H9 (cell line): ENCODE measurements at regions not wholly inside any gene's neighbourhood (a gene's known extent, or its start where the extent isn't known, plus 50 kb on each side); places are given as distances from the start of the nearest gene placed in this dataset.

Experiments
- DNase-seq: peaks from one replicate; pipeline ENCODE4 v3.0.0-alpha.2; 2017
- H2AFZ ChIP-seq: one replicate; pipeline ENCODE4 v1.6.1; 2013; ENCODE audit warnings: mild to moderate bottlenecking, low read length, control low read depth, moderate library complexity
- H2AK5ac ChIP-seq: 2 replicates; pipeline ENCODE4 v1.6.1; 2013; ENCODE audit warnings: low read length, control low read depth, mixed read lengths; ENCODE audit not compliant: insufficient read length
- H2BK120ac ChIP-seq: one replicate; pipeline ENCODE4 v1.6.1; 2013; ENCODE audit warnings: low read depth, mild to moderate bottlenecking, low read length, control low read depth, inconsistent platforms; ENCODE audit not compliant: poor library complexity, severe bottlenecking
- H2BK12ac ChIP-seq: 2 replicates; pipeline ENCODE4 v1.6.1; 2013; ENCODE audit warnings: low read length, control low read depth, mixed read lengths, low read depth; ENCODE audit not compliant: insufficient read length
- H2BK15ac ChIP-seq: 2 replicates; pipeline ENCODE4 v1.6.1; 2013; ENCODE audit warnings: low read depth, low read length, control low read depth
- H2BK20ac ChIP-seq: one replicate; pipeline ENCODE4 v1.6.1; 2013; ENCODE audit warnings: low read depth, mild to moderate bottlenecking, low read length, control low read depth, inconsistent platforms; ENCODE audit not compliant: poor library complexity, severe bottlenecking
- H2BK5ac ChIP-seq: 2 replicates; pipeline ENCODE4 v1.6.1; 2013; ENCODE audit warnings: low read length, control low read depth, mixed read lengths; ENCODE audit not compliant: insufficient read length
- H3K14ac ChIP-seq: 2 replicates; pipeline ENCODE4 v1.6.1; 2013; ENCODE audit warnings: low read length, control low read depth; ENCODE audit not compliant: insufficient read depth
- H3K18ac ChIP-seq: 2 replicates; pipeline ENCODE4 v1.6.1; 2013; ENCODE audit warnings: low read depth, mild to moderate bottlenecking, mixed read lengths, low read length, control low read depth; ENCODE audit not compliant: insufficient read length
- H3K23ac ChIP-seq: 2 replicates; pipeline ENCODE4 v1.6.1; 2013; ENCODE audit warnings: low read length, control low read depth, mixed read lengths, low read depth; ENCODE audit not compliant: insufficient read length
- H3K23me2 ChIP-seq: 2 replicates; pipeline ENCODE4 v1.6.1; 2013; ENCODE audit warnings: low read depth, mild to moderate bottlenecking, mixed read lengths, low read length, control low read depth; ENCODE audit not compliant: insufficient read length, poor library complexity, severe bottlenecking
- H3K27ac ChIP-seq: 2 replicates; pipeline ENCODE4 v1.5.1; 2013; ENCODE audit warnings: low read length, control low read depth, mixed read lengths, low read depth; ENCODE audit not compliant: insufficient read length
- H3K27me3 ChIP-seq: 2 replicates; pipeline ENCODE4 v1.6.1; 2013; ENCODE audit warnings: low read length, control low read depth, inconsistent platforms; ENCODE audit not compliant: insufficient read depth
- H3K4ac ChIP-seq: 2 replicates; pipeline ENCODE4 v1.6.1; 2013; ENCODE audit warnings: low read depth, mild to moderate bottlenecking, control low read depth, inconsistent platforms, low read length, moderate library complexity
- H3K4me1 ChIP-seq: 2 replicates; pipeline ENCODE4 v1.6.1; 2013; ENCODE audit warnings: low read length, control low read depth, inconsistent platforms; ENCODE audit not compliant: insufficient read depth
- H3K4me2 ChIP-seq: 2 replicates; pipeline ENCODE4 v1.6.1; 2013; ENCODE audit warnings: low read length, control low read depth, mixed read lengths; ENCODE audit not compliant: insufficient read length, insufficient read depth
- H3K56ac ChIP-seq: 2 replicates; pipeline ENCODE4 v1.6.1; 2013; ENCODE audit warnings: low read depth, mild to moderate bottlenecking, mixed read lengths, low read length, control low read depth; ENCODE audit not compliant: insufficient read length
- H3K79me1 ChIP-seq: 2 replicates; pipeline ENCODE4 v1.6.1; 2013; ENCODE audit warnings: low read depth, mild to moderate bottlenecking, moderate library complexity, low read length, control low read depth, inconsistent platforms; ENCODE audit not compliant: insufficient read depth, poor library complexity, severe bottlenecking
- H3K79me2 ChIP-seq: 2 replicates; pipeline ENCODE4 v1.6.1; 2013; ENCODE audit warnings: low read length, control low read depth, inconsistent platforms; ENCODE audit not compliant: insufficient read depth
- H3K9ac ChIP-seq: 2 replicates; pipeline ENCODE4 v1.6.1; 2013; ENCODE audit warnings: low read length, control low read depth, mixed read lengths; ENCODE audit not compliant: insufficient read length; ENCODE audit errors: extremely low read depth
- H3K9me3 ChIP-seq: one replicate; pipeline ENCODE4 v1.6.1; 2013; ENCODE audit warnings: low read depth, low read length, inconsistent platforms; ENCODE audit not compliant: control insufficient read depth
- H3T11ph ChIP-seq: one replicate; pipeline ENCODE4 v1.6.1; 2013; ENCODE audit warnings: mild to moderate bottlenecking, low read length, control low read depth, inconsistent platforms
- H4K20me1 ChIP-seq: one replicate; pipeline ENCODE4 v1.6.1; 2013; ENCODE audit not compliant: control insufficient read depth, insufficient read length, insufficient read depth
- H4K5ac ChIP-seq: 2 replicates; pipeline ENCODE4 v1.6.1; 2013; ENCODE audit warnings: low read depth, mild to moderate bottlenecking, mixed read lengths, low read length, control low read depth; ENCODE audit not compliant: insufficient read length
- H4K8ac ChIP-seq: replicated peaks from 2 replicates; pipeline ENCODE4 v1.6.1; 2013; ENCODE audit warnings: low read length, control low read depth, mixed read lengths, low read depth; ENCODE audit not compliant: insufficient read length
- H4K91ac ChIP-seq: 2 replicates; pipeline ENCODE4 v1.6.1; 2013; ENCODE audit warnings: low read depth, mild to moderate bottlenecking, moderate library complexity, mixed read lengths, low read length, control low read depth; ENCODE audit not compliant: insufficient read length
- H3K27ac Mint-ChIP-seq, 3 experiments: 2 replicates in 2 of 3; 3 replicates in 1 of 3; pipeline ENCODE4 v1.8.0; 2020 to 2021; ENCODE audit warnings: mixed read lengths in 3 of 3, mild to moderate bottlenecking in 1 of 3, moderate library complexity in 1 of 3
- H3K27me3 Mint-ChIP-seq: 2 replicates; pipeline ENCODE4 v1.8.0; 2021; ENCODE audit warnings: low read depth, mild to moderate bottlenecking, moderate library complexity, mixed read lengths
- H3K36me3 Mint-ChIP-seq, 3 experiments: 2 replicates in 2 of 3; 3 replicates in 1 of 3; pipeline ENCODE4 v1.8.0; 2020 to 2021; ENCODE audit warnings: low read depth in 3 of 3, mixed read lengths in 3 of 3; ENCODE audit not compliant: insufficient read depth in 1 of 3
- H3K4me1 Mint-ChIP-seq, 2 experiments: 2 replicates each; pipeline ENCODE4 v1.8.0; 2020; ENCODE audit warnings: mixed read lengths in 2 of 2
- H3K4me3 Mint-ChIP-seq, 2 experiments: 2 replicates in 1 of 2; 3 replicates in 1 of 2; pipeline ENCODE4 v1.8.0; 2020 to 2021; ENCODE audit warnings: mild to moderate bottlenecking in 2 of 2, mixed read lengths in 2 of 2, moderate library complexity in 1 of 2
- H3K9me3 Mint-ChIP-seq, 2 experiments: 2 replicates in 1 of 2; 3 replicates in 1 of 2; pipeline ENCODE4 v1.8.0; 2020; ENCODE audit warnings: mild to moderate bottlenecking in 2 of 2, mixed read lengths in 2 of 2, moderate library complexity in 1 of 2
- CTCF ChIP-seq: fragments of 200-600 bp; sonication (generic); conservative IDR thresholded peaks from 3 replicates; pipeline ENCODE4 v1.8.0; 2021; ENCODE audit warnings: antibody characterized with exemption, mild to moderate bottlenecking
- whole genome bisulfite sequencing: extraction: QIAGEN DNeasy Blood & Tissue Kit; methylation state at CpG from one replicate; pipeline ENCODE4 v1.1.7; 2013; ENCODE audit warnings: missing lambda C conversion rate, low lambda C conversion rate, mixed read lengths; ENCODE audit not compliant: insufficient read length; ENCODE audit errors: extremely low coverage; 5-methylcytosine and 5-hydroxymethylcytosine counted together

GRCh38 chr6:4575714-4576113 is 200.5 kb upstream of the CDYL start:
- H4K5ac ChIP-seq, result no peak overlapping the region
- H2AFZ ChIP-seq, result no peak overlapping the region
- H3K36me3 Mint-ChIP-seq, result peaks cover 3 to 12% (median 3%) of the 10 kb centered on the region in 3 experiments
- no peak overlapping the region for H2BK120ac ChIP-seq
- H3K4me1 Mint-ChIP-seq, result peaks cover 4 to 5% of the 10 kb centered on the region in 2 experiments; a peak in 3 of 4 replicates
- H2BK5ac ChIP-seq, result no peak overlapping the region
- WGBS, result no CpG with 5 or more reads among the region's 5 CpGs
- H3T11ph ChIP-seq, result no peak overlapping the region
- H4K20me1 ChIP-seq, result no peaks in the 10 kb centered on the region
- H2BK12ac ChIP-seq, result no peak overlapping the region
- no peaks in the 10 kb centered on the region for H3K27me3 ChIP-seq
- H2BK20ac ChIP-seq, result no peak overlapping the region
- H3K4ac ChIP-seq, result no peak overlapping the region
- no peak overlapping the region for H3K27ac Mint-ChIP-seq
- peak; percentile 8 for DNase-seq
- H3K9me3 ChIP-seq, result no peaks in the 10 kb centered on the region
- H3K4me1 ChIP-seq, result no peaks in the 10 kb centered on the region
- no peak overlapping the region for H3K9ac ChIP-seq
- no peak overlapping the region for H3K27ac ChIP-seq
- H2AK5ac ChIP-seq, result no peak overlapping the region
- no peak overlapping the region for H4K91ac ChIP-seq
- H3K27me3 Mint-ChIP-seq, result no peaks in the 10 kb centered on the region
- H3K23ac ChIP-seq, result no peak overlapping the region
- no peak overlapping the region for H3K4me2 ChIP-seq
- H3K4me3 Mint-ChIP-seq, result no peak overlapping the region
- no peak overlapping the region for H2BK15ac ChIP-seq
- no peaks in the 10 kb centered on the region for H3K79me2 ChIP-seq
- peaks cover 9 to 11% of the 10 kb centered on the region in 2 experiments for H3K9me3 Mint-ChIP-seq
- peak overlapping the region; percentile 71; the same call in 1 of the 2 replicates for H3K14ac ChIP-seq
- no peak overlapping the region for H3K18ac ChIP-seq
- no peak for TF ChIP-seq CTCF
- no peaks in the 10 kb centered on the region for H3K79me1 ChIP-seq
- H3K56ac ChIP-seq, result no peak overlapping the region
- no peaks in the 10 kb centered on the region for H3K23me2 ChIP-seq
- no peak overlapping the region for H4K8ac ChIP-seq
